CD4-positive, alpha-beta T cell (primary cell): ENCODE measurements at regions not wholly inside any gene's neighbourhood (a gene's known extent, or its start where the extent isn't known, plus 50 kb on each side); places are given as distances from the start of the nearest gene placed in this dataset.

ENCODE experiments used
- ATAC-seq: fragments of 200-7000 bp; cut with Tn5 transposase; one replicate; pipeline ENCODE4 v1.10.0; 2022; ENCODE audit warnings: mild to moderate bottlenecking; ENCODE audit not compliant: poor library complexity
- CTCF ChIA-PET: fragments of 350-600 bp; sonication (Branson Sonifier 250); formaldehyde crosslinking; loops from one replicate; lab custom pipeline; 2021; ENCODE audit warnings: antibody characterized with exemption, inconsistent platforms; lab: Charles Lee
- POLR2A ChIA-PET: fragments of 350-600 bp; sonication (Branson Sonifier 250); formaldehyde crosslinking; loops from one replicate; lab custom pipeline; 2021; ENCODE audit warnings: antibody characterized with exemption, inconsistent platforms; lab: Charles Lee
- DNase-seq, 14 experiments: peaks; one replicate each; pipeline ENCODE4 v3.0.0-alpha.2; 2013 to 2020; ENCODE audit warnings: mixed read lengths in 2 of 14
- H3K27ac ChIP-seq, 2 donors: one replicate each; pipeline versions ENCODE4 v1.5.1 to v1.7.0; 2013; ENCODE audit warnings: low read length in 2 of 2, low read depth in 1 of 2, mild to moderate bottlenecking in 1 of 2
- H3K27me3 ChIP-seq, 2 experiments: 1 replicate in 1 of 2; 2 replicates in 1 of 2; pipeline versions ENCODE4 v1.6.1 to v1.7.0; 2013; ENCODE audit warnings: low read length in 2 of 2, control low read depth in 1 of 2, mild to moderate bottlenecking in 1 of 2, moderate library complexity in 1 of 2; ENCODE audit not compliant: insufficient read depth in 2 of 2, control insufficient read depth in 1 of 2
- H3K36me3 ChIP-seq: one replicate; pipeline ENCODE4 v1.6.1; 2013; ENCODE audit warnings: low read length, control low read depth; ENCODE audit not compliant: insufficient read depth
- H3K4me1 ChIP-seq: one replicate; pipeline ENCODE4 v1.6.1; 2013; ENCODE audit warnings: low read length, control low read depth; ENCODE audit not compliant: insufficient read depth
- H3K4me3 ChIP-seq: one replicate; pipeline ENCODE4 v1.5.1; 2013; ENCODE audit warnings: mild to moderate bottlenecking, low read length, moderate library complexity
- H3K9me3 ChIP-seq, 2 experiments: 1 replicate in 1 of 2; 2 replicates in 1 of 2; pipeline versions ENCODE4 v1.6.1 to v1.7.0; 2013; ENCODE audit warnings: low read length in 2 of 2, mild to moderate bottlenecking in 2 of 2, control low read depth in 1 of 2, moderate library complexity in 1 of 2; ENCODE audit not compliant: control insufficient read depth in 1 of 2, insufficient read depth in 1 of 2
- H3K27ac Mint-ChIP-seq: one replicate; pipeline ENCODE4 v1.8.0; 2020; ENCODE audit warnings: mixed read lengths
- H3K27me3 Mint-ChIP-seq: one replicate; pipeline ENCODE4 v1.8.0; 2021; ENCODE audit warnings: mixed read lengths
- H3K36me3 Mint-ChIP-seq: one replicate; pipeline ENCODE4 v1.8.0; 2021; ENCODE audit warnings: low read depth, mixed read lengths
- H3K4me1 Mint-ChIP-seq: one replicate; pipeline ENCODE4 v1.8.0; 2021; ENCODE audit warnings: low read depth, mixed read lengths
- H3K4me3 Mint-ChIP-seq: one replicate; pipeline ENCODE4 v1.8.0; 2020; ENCODE audit warnings: mild to moderate bottlenecking, mixed read lengths
- H3K9me3 Mint-ChIP-seq: one replicate; pipeline ENCODE4 v1.8.0; 2020; ENCODE audit warnings: mixed read lengths
- intact Hi-C, 2 experiments: fragments of 100-400 bp; cut with DNase I in 1 of 2; cut with micrococcal nuclease in 1 of 2; formaldehyde crosslinking; loops; one replicate each; pipeline versions ENCODE4 v1.15.1 to v1.9.0; 2023 to 2025; cut with DNase I, micrococcal nuclease
- TF ChIP-seq, protein P1 (sequence below): fragments of 200-600 bp; IDR thresholded peaks from one replicate; pipeline ENCODE4 v1.8.0; 2022; ENCODE audit warnings: antibody characterized with exemption, mild to moderate bottlenecking

DNA sequence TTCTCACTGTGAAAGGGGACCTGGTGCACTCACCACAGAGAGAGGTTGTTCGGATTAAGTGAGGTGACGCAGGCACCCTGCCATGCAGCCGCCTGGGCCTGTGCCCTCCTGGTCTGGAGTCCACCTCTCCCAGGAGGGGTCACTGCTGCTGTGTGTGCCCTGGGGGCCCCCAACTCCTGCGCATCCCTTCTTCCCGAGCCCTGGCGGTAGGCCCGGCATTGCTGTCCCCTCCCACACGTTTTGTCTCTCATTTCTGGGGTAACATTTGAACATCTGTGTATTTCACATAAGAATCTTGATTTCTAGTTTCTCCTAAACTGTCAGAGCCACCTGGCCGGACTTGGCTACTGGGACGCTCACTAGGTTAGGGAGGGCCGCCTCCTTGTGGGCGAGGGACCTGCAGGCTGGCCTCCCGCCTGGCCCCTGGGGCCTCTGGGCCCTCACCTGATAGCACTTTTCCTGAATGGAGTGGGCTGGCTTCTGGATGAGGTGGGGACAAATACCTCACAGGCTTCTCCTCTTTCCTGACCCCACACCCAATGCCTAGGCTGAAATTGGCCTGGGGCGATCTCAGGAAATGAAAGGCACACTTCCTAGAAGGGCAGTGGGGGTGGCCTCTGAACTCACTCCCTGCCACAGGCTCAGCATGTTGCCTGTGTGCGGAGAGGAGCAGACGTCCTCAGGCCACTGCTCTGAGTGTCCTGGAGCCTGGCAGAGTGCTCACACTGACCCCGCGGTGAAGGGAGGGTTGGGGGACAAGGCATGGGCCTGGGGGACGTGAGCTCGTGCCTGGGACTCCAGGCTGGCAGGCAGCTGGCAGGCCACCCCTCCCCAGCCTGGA, 104.2 kb upstream of the PRR23E start:
- DNase-seq (no peak), ATAC-seq (no peak)
- Mint-ChIP-seq H3K36me3 (no peaks in the 10 kb centered on the region), H3K27ac (no peak overlapping the region), H3K4me1 (no peaks in the 10 kb centered on the region), H3K9me3 (no peaks in the 10 kb centered on the region), H3K27me3 (no peaks in the 10 kb centered on the region), H3K4me3 (no peak overlapping the region)
- no peak overlapping the region for H3K4me3 ChIP-seq
- intact Hi-C loops: no loop called here
- POLR2A ChIA-PET: no interaction called here
- CTCF ChIA-PET: no interaction called here
- TF ChIP-seq, protein P1, sequence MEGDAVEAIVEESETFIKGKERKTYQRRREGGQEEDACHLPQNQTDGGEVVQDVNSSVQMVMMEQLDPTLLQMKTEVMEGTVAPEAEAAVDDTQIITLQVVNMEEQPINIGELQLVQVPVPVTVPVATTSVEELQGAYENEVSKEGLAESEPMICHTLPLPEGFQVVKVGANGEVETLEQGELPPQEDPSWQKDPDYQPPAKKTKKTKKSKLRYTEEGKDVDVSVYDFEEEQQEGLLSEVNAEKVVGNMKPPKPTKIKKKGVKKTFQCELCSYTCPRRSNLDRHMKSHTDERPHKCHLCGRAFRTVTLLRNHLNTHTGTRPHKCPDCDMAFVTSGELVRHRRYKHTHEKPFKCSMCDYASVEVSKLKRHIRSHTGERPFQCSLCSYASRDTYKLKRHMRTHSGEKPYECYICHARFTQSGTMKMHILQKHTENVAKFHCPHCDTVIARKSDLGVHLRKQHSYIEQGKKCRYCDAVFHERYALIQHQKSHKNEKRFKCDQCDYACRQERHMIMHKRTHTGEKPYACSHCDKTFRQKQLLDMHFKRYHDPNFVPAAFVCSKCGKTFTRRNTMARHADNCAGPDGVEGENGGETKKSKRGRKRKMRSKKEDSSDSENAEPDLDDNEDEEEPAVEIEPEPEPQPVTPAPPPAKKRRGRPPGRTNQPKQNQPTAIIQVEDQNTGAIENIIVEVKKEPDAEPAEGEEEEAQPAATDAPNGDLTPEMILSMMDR: no peak
- no peaks in the 10 kb centered on the region for H3K36me3 ChIP-seq
- H3K27me3 ChIP-seq: no peaks in the 10 kb centered on the region
- H3K9me3 ChIP-seq: peaks cover 0 to 6% of the 10 kb centered on the region in 2 experiments
- H3K27ac ChIP-seq: no peak overlapping the region
- no peaks in the 10 kb centered on the region for H3K4me1 ChIP-seq

DNA sequence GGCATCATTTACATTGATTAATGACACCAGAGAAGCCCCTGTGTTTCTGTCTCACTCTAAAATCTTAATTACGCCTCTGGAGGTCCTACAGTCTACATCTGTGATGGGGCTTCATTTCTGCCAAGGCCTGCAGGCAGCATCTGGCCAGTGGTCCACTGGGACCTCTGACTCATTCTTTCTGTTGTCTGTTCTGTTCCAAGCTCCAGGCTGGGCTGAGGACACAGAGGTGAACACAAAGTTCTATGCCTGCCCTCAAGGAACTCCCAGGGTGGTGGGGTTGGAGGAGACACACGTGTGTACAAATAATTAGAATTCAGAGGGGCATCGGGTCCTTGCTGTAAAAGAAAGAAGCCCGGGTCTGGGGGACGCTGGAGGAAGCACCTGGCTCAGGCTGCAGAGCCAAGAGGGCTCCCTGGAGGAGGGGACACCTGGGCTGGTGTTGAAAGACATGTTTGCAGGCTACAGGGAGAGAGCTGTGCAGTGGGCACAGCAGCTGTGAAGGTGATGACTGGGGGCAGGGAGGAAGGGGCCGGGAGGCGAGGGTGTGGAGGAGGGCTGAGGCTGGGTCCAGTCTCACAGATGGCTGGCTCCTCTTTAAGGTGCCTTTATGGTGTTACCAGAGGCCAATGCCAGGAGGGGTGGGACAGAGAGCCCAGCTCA, 103.3 kb upstream of the PRR23E start:
- no peaks in the 10 kb centered on the region for H3K36me3 Mint-ChIP-seq
- Histone ChIP-seq H3K4me3 (no peak overlapping the region), H3K36me3 (no peaks in the 10 kb centered on the region), H3K9me3 (peaks cover 0 to 6% of the 10 kb centered on the region in 2 experiments), H3K4me1 (no peaks in the 10 kb centered on the region), H3K27ac (no peak overlapping the region), H3K27me3 (no peaks in the 10 kb centered on the region)
- TF ChIP-seq, protein P1: no peak
- no peak for ATAC-seq
- H3K4me1 Mint-ChIP-seq: no peaks in the 10 kb centered on the region
- H3K9me3 Mint-ChIP-seq: no peaks in the 10 kb centered on the region
- H3K27me3 Mint-ChIP-seq: no peaks in the 10 kb centered on the region
- intact Hi-C loops: no loop called here
- CTCF ChIA-PET: no interaction called here
- H3K27ac Mint-ChIP-seq: no peak overlapping the region
- DNase-seq: no peak
- no peak overlapping the region for H3K4me3 Mint-ChIP-seq
- POLR2A ChIA-PET: no interaction called here

DNA sequence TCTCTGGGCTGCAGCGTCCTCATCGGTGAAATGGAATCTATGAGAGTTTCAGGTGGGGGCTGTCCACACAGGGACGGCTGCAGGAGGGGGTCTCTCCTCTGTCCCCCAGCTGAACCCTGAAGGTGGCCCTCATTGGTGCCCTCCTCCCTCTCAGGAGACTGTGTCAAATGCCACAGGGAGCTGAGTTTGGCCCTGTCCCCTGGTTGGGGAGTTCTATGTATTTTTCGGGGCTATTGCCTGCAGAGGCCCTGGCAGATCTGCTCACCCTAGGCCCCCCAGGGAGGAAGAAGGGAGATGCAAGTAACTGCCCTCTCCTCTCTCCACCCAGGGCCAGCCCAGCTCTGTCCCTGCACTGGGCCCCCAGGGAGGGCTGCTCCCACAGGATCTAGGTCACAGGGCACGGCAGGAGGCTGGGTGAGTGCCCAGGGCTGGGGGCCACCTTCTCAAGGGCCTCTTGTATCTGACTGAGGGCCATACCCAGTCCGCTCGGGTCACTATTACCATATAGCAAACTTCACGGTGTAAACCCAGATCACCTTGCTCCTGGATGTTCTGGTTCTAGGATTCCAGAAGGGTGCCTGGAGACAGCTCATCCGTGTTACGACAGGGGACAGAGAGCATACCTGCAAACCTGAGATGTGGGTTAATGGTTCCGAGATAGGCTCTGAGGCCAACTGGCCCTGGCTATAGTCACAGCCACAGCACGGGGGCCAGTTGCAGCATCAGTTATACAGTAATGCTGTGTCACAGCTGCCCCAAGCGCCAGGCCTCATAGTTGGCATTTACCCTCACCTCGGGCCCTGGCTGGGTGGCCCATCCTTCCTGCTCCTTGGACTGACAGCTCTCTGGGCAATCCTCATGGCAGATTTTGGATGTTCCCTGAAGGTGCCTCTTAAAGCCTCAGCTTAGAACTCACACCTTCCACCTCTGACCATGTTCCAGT, 102.4 kb upstream of the PRR23E start:
- H3K9me3 Mint-ChIP-seq: no peaks in the 10 kb centered on the region
- H3K9me3 ChIP-seq: peaks cover 0 to 6% of the 10 kb centered on the region in 2 experiments
- no peak overlapping the region for H3K27ac Mint-ChIP-seq
- H3K27me3 Mint-ChIP-seq: no peaks in the 10 kb centered on the region
- intact Hi-C loops: no loop called here
- TF ChIP-seq, protein P1: no peak
- no peak for ATAC-seq
- H3K36me3 ChIP-seq: no peaks in the 10 kb centered on the region
- no peaks in the 10 kb centered on the region for H3K27me3 ChIP-seq
- no peak overlapping the region for H3K4me3 Mint-ChIP-seq
- H3K27ac ChIP-seq: no peak overlapping the region
- POLR2A ChIA-PET: no interaction called here
- DNase-seq: no peak
- CTCF ChIA-PET: no interaction called here
- H3K36me3 Mint-ChIP-seq: no peaks in the 10 kb centered on the region
- no peak overlapping the region for H3K4me3 ChIP-seq
- no peaks in the 10 kb centered on the region for H3K4me1 Mint-ChIP-seq
- no peaks in the 10 kb centered on the region for H3K4me1 ChIP-seq
